ENCODE measurements at regions not wholly inside any gene's neighbourhood (a gene's known extent, or its start where the extent isn't known, plus 50 kb on each side); places are given as distances from the start of the nearest gene placed in this dataset. TPM values are rescaled to one million over a fixed set of nuclear protein-coding genes. Genes with fewer than 3 reads are reported as not detected.

- no peak for DNase-seq (ENCODE audit: low read depth)
Observed at GRCh38 chr10:3844491-3845025, 59.5 kb upstream of the KLF6 start.

- DNase-seq (ENCODE audit: low read depth): no peak
Observed at GRCh38 chr10:3838460-3839437, 53.7 kb upstream of the KLF6 start.

DNA sequence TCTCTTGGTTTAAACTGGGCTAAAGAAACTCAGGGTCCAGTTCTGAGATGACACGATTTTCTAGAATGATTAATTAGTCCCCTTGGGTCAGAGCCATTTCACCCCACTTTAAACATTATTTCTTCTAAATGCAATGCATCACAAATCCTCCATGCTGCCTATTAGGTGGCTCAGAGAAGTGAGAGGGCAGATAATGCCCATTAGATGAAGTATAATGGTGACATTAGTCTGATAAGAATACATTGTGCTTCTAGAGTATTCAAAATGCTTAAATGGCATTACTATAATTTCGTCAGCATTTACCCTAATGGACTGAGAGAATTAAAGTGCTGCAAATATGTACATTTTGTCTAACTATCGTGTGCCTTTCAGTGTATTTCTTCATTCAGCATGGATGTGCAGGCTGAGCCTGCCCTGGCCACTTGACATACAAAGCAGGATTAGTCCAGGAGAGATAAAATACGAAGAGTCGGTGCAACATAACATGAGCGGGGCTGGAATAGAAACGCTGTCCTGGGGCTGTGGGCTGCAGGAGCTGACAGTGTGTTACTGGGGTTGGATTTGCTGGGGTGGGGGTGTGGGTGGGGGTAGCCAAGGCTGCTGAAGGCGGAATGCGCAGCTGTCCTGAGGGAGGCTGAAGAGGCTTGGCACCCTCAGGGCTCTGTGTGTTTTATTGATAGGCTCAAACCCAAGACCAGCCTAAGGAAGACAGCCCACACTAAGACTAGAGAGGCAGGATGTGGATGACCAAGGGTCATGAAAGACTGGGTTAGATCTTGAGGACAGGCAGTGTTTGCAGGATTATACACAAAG, 52.8 kb upstream of the KLF6 start:
- no peak for DNase-seq (ENCODE audit: low read depth)

- DNase-seq (ENCODE audit: low read depth): no peak
Observed at GRCh38 chr10:3836222-3836820, 51.3 kb upstream of the KLF6 start.

- no peak for DNase-seq (ENCODE audit: low read depth)
Observed at GRCh38 chr10:3835770-3836169, 50.8 kb upstream of the KLF6 start.

DNA sequence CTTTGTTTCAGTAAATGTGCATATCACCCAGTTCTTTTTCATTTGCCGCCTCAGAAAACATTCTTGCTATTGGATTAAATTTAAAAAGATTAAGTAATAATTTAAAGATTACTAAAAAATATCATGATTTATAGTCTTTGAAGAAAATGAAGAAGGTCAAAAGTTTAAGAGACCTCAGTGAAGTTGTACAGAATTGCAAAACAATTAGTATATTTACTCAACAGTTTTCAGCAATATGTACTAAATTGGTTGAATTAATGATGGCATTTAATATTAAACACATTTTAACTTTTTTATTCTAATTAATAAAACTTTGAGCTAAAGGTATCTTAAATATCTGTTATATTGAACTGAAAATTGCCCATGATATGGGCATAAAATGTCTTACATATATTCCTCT, 49.9 kb upstream of the KLF6 start:
- DNase-seq (ENCODE audit: low read depth): no peak

Small RNA genes in the stretch of these regions (microRNA-seq; reads per million reads assigned to microRNA genes)
- not detected for gene MIR6078

Data from myocyte (in vitro differentiated cells).